HUDEP-2 (cell line): ENCODE measurements at regions not wholly inside any gene's neighbourhood (a gene's known extent, or its start where the extent isn't known, plus 50 kb on each side); places are given as distances from the start of the nearest gene placed in this dataset.
"Not testable (repeated sequence)": the region's sequence is repeated elsewhere in the genome, so short reads cannot be mapped to it uniquely, and the experiment has no call there.

Experiments
- DNase-seq, 76 experiments: peaks; one replicate each; lab custom pipeline; 2025; ENCODE audit not compliant: unreplicated experiment in 76 of 76; lab: John Stamatoyannopoulos, UW

- DNase-seq: peak in 28 of 76 experiments; percentile 4 to 45 (median 14)
Observed at GRCh38 chr7:39824456-39825200, 125.4 kb upstream of the CDK13 start.

- no peak for DNase-seq
Observed at GRCh38 chr7:39825401-39825980, 124.6 kb upstream of the CDK13 start.

- no peak for DNase-seq
Observed at GRCh38 chr7:39826166-39826565, 123.9 kb upstream of the CDK13 start.

DNA sequence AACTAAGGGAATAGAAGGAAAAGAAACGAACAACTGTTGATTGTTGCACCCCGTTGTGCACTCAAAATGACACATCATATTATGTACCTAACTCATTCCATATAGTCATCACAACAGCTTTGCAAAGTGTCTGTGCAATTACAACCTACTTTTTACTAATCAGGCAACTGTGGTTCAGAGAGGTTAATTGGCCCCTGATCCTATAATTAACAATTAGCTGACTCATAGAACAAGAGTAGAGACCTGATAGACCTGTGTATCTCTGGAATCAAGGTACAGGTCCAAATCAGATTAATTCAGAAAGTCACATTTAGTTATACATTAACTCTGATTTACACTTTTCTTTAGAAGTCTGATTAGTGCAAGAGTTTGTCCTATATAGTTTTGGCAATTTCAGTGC is 122.5 kb upstream of the CDK13 start:
- no peak for DNase-seq

GRCh38 chr7:39829028-39829427 is 121.0 kb upstream of the CDK13 start:
- DNase-seq: no peak

DNA sequence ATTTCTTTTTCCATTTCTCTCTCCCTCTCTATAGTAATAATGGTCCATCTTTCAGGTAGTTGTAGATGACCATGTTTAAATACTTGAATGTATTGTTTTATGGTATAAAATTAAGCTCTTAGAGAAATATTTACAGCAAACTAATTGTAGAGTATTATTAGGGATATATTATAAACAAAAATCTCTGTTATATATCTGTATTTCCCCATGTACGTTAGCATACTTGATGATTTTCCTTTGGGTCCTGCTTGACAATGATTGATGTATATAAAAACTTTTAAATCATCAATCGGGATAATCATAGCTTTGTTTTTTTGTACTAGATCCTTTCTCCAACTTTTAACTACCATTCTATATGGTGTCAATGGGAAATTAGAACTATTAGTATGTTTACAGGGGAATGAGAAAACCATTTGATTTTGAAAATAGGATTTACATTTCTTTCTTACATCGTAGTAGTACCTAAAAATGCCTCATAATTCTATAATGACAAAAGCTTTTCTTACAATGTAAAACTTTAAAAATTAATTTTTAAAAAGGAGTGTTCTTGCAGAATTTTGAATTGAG is 117.5 kb upstream of the CDK13 start:
- no peak for DNase-seq

- DNase-seq: peak in 21 of 76 experiments; percentile 2 to 39 (median 17)
Observed at GRCh38 chr7:39833180-39833799, 116.8 kb upstream of the CDK13 start.

DNA sequence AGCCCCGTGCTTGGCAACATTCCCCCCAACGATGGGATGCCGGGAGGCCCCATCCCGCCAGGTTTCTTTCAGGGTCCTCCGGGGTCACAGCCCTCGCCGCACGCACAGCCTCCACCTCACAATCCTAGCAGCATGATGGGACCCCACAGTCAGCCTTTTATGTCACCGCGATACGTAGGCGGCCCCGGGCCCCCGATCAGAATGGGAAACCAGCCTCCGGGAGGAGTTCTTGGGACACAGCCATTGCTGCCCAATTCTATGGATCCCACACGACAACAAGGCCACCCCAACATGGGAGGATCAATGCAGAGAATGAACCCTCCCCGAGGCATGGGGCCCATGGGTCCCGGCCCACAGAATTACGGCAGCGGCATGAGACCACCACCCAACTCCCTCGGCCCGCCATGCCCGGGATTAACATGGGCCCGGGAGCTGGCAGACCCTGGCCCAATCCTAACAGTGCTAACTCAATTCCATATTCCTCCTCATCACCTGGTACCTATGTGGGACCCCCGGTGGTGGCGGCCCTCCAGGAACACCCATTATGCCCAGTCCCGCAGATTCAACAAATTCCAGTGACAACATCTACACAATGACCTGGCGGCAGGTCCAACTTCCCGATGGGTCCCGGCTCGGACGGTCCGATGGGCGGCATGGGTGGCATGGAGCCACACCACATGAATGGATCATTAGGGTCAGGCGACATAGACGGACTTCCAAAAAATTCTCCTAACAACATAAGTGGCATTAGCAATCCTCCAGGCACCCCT is 116.0 kb upstream of the CDK13 start:
- DNase-seq: not testable (repeated sequence)

- DNase-seq: peak in 6 of 76 experiments; percentile 2 to 20 (median 12)
Observed at GRCh38 chr7:39838326-39838725, 111.7 kb upstream of the CDK13 start.

DNA sequence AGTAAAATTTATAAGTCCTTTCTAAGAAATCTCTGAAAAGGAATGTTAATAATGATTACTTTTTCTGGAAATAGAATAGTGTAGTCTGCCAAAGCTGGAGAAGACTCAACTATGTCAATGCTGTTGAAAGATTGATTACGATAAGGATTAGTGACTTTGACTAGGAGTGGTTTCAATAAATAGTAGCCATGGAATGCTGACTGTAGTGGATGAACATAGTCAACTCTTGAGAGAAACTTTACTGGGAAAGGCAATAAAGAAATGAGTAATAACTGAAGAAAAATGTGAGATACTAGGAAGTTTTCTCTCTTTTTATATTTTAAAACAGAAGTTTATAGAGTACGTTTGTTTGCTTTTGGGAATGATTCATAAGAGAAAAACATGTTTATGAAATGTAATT is 105.0 kb upstream of the CDK13 start:
- no peak for DNase-seq

DNA sequence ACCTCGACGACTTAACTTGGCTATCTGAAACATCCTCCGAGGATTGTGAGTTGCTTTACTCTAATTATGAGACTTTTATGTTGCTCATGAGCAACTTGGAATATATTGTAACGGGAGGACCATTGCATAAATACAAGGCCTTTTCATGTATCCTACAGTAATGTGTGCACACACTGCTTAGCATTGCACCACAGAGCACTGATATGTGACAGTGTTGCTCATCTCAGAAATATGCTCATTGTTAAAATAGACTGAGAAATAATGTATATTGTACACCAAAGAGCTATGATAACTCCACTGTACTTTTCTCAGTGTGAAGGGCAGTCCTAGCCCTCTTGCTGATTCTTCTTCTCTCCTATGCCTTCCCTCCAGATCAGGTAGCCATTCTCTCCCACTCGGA is 102.8 kb upstream of the CDK13 start:
- no peak for DNase-seq

DNA sequence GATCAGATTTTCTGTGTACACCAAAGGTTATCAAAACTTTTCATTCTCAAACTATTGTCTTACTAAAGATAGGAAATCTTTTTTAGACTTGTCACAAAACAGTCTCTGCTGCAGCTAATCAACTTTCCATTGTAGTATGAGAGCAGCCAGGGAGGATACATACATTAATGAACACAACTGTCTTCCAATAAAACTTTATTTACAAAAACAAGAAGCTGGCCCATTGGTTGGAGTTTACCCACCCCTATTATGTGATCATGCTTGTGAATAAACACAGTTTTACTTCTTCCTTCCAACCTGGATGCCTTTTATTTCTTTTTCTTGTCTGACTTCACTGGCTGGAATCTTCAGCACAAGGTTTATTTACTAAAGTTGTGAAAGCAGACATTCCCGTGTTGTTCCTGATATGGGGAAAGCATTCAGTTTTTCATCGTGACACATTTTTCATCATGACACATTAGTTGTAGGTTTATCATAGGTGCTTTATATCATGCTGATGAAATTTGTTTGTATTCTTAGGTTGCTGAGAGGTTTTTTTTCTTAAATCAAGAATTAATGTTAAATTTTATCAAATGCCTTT is 98.5 kb upstream of the CDK13 start:
- DNase-seq: no peak

- DNase-seq: not testable (repeated sequence)
Observed at GRCh38 chr7:39854616-39855324, 95.3 kb upstream of the CDK13 start.

DNA sequence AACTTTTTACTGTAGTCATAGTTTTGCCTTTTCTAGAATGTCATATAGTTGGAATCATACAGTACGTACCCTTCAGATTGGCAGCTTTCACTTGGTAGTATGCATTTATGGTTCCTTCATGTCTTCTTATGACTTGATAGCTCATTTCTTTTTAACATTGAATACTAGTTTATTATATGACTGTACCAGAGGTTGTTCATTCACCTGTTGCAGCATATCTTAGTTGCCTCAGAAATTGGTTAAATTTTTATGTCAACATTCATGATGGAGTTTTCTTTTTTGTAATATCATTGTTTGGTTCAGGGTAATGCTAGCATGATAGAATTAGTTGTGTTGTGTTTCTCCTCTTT is 94.8 kb upstream of the CDK13 start:
- DNase-seq: no peak

DNA sequence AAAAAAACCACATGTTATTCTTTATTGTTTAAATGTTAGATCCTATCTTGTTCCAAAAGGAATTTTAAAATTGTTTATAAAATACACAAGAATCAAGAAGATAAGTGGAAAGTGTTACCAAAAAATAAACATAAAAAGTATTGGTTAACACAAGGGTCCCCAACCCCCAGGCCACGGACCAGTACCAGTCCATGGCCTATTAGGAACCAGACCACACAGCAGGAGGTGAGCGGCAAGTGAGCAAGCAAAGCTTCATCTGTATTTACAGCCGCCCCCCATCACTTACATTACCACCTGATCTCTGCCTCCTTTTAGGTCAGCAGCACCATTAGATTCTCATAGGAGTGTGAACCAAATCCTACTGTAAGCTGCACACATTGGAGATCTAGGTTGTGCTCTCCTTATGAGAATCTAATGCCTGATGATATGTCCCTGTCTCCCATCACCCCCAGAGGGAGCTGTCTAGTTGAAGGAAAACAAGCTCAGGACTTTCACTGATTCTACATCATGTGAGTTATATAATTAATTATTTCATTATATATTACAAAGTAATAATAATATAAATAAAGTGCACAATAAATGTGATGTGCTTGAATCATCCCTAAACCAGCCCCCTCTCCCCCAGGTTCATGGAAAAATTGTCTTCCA is 86.3 kb upstream of the CDK13 start:
- peak in 7 of 76 experiments; percentile 1 to 11 (median 3) for DNase-seq

- DNase-seq: not testable (repeated sequence)
Observed at GRCh38 chr7:39869888-39870522, 80.1 kb upstream of the CDK13 start.

DNA sequence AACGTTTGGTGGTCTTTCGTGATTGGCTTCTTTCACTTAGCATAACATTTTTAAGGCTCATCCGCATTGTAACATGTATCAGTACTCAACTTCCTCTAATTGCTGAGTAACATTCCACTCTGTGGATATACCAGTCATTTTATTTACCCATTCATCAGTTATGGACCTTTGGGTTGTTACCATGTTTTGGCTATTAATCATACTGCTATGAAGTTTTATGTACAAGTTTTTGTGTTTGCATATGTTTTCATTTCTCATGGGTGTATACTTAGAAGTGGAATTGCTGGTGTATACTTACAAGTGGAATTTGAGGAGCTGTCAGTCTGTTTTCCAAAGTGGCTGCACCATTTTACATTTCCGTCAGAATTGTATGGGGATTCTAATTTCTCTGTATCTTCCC is 78.4 kb upstream of the CDK13 start:
- DNase-seq: not testable (repeated sequence)

DNA sequence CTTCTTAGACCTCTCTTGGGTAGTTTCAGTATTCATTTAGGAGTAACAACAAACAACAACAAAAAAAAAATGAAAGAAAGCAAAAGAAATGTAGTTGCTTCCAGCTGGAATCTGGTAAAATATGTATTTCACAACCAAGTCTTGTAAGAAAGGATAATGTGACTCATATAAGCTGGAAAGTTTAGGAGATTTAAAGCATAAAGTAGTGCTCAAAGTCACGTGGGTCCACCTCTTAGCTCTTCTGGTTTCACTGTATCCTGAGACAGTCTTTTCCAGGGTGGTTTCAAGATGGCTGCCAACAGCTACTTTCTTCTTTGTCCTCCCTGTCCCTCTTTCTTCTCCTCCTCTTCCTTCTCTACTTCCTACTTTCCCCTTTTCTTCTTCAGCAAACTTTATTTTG is 69.5 kb upstream of the CDK13 start:
- DNase-seq: no peak

GRCh38 chr7:39882148-39882784 is 67.8 kb upstream of the CDK13 start:
- DNase-seq: no peak
